GM23338 (cell line): ENCODE measurements at regions not wholly inside any gene's neighbourhood (a gene's known extent, or its start where the extent isn't known, plus 50 kb on each side); places are given as distances from the start of the nearest gene placed in this dataset.

Experiments
- ATAC-seq: fragments of 200-7000 bp; cut with Tn5 transposase; 3 replicates; pipeline ENCODE4 v1.9.1; 2020
- DNase-seq: peaks from one replicate; pipeline ENCODE4 v3.0.0-alpha.2; 2015; ENCODE audit warnings: low spot score
- H2AFZ ChIP-seq: fragments of 200-600 bp; sonication (generic); 2 replicates; pipeline ENCODE4 v1.8.0; 2016; ENCODE audit warnings: antibody characterized with exemption, mild to moderate bottlenecking, moderate library complexity
- H3F3A ChIP-seq: fragments of 200-600 bp; sonication (generic); replicated peaks from 2 replicates; pipeline ENCODE4 v1.8.0; 2017; ENCODE audit warnings: antibody characterized with exemption, mixed run types, low read depth
- H3K27ac ChIP-seq: fragments of 200-600 bp; sonication (generic); 2 replicates; pipeline ENCODE4 v1.6.1; 2016; ENCODE audit warnings: low read depth
- H3K27me3 ChIP-seq: fragments of 200-600 bp; sonication (generic); 2 replicates; pipeline ENCODE4 v1.8.0; 2016; ENCODE audit warnings: mild to moderate bottlenecking, mixed run types, moderate library complexity; ENCODE audit not compliant: insufficient read depth
- H3K36me3 ChIP-seq: fragments of 200-600 bp; sonication (generic); 2 replicates; pipeline ENCODE4 v1.8.0; 2016; ENCODE audit warnings: mild to moderate bottlenecking; ENCODE audit not compliant: insufficient read depth
- H3K4me1 ChIP-seq: fragments of 200-600 bp; sonication (generic); 2 replicates; pipeline ENCODE4 v1.8.0; 2016; ENCODE audit warnings: mild to moderate bottlenecking, moderate library complexity; ENCODE audit not compliant: insufficient read depth
- H3K4me2 ChIP-seq: fragments of 200-600 bp; sonication (generic); 2 replicates; pipeline ENCODE4 v1.7.1; 2017; ENCODE audit warnings: mixed run types
- H3K4me3 ChIP-seq: fragments of 200-600 bp; sonication (generic); 2 replicates; pipeline ENCODE4 v1.6.1; 2016; ENCODE audit warnings: mixed run types
- H3K79me2 ChIP-seq: fragments of 200-600 bp; sonication (generic); replicated peaks from 2 replicates; pipeline ENCODE4 v1.8.0; 2017; ENCODE audit warnings: mild to moderate bottlenecking; ENCODE audit not compliant: insufficient read depth
- H3K9me2 ChIP-seq: fragments of 200-600 bp; sonication (generic); 2 replicates; pipeline ENCODE4 v1.8.0; 2017; ENCODE audit not compliant: insufficient read depth
- H4K20me1 ChIP-seq: fragments of 200-600 bp; sonication (generic); replicated peaks from 2 replicates; pipeline ENCODE4 v1.8.0; 2017; ENCODE audit warnings: mild to moderate bottlenecking; ENCODE audit not compliant: insufficient read depth
- H3K27ac Mint-ChIP-seq: 2 replicates; pipeline ENCODE4 v1.8.0; 2020; ENCODE audit warnings: inconsistent platforms, mild to moderate bottlenecking, moderate library complexity, mixed read lengths
- H3K27me3 Mint-ChIP-seq: 3 replicates; pipeline ENCODE4 v1.8.0; 2022; ENCODE audit warnings: low read depth, mild to moderate bottlenecking, moderate library complexity, mixed read lengths, inconsistent platforms; ENCODE audit not compliant: insufficient read depth, poor library complexity
- H3K36me3 Mint-ChIP-seq: 3 replicates; pipeline ENCODE4 v1.8.0; 2021; ENCODE audit warnings: low read depth, mild to moderate bottlenecking, inconsistent platforms, moderate library complexity, mixed read lengths
- H3K4me1 Mint-ChIP-seq: 3 replicates; pipeline ENCODE4 v1.8.0; 2020; ENCODE audit warnings: mild to moderate bottlenecking, inconsistent platforms, mixed read lengths
- H3K4me3 Mint-ChIP-seq: 3 replicates; pipeline ENCODE4 v1.8.0; 2021; ENCODE audit warnings: moderate library complexity, mild to moderate bottlenecking, inconsistent platforms, mixed read lengths
- H3K9me3 Mint-ChIP-seq: 3 replicates; pipeline ENCODE4 v1.8.0; 2020; ENCODE audit warnings: moderate library complexity, mild to moderate bottlenecking, inconsistent platforms, mixed read lengths
- CREB1 ChIP-seq: fragments of 250-450 bp; sonication (Bioruptor Pico); IDR thresholded peaks from 2 replicates; pipeline ENCODE4 v1.5.0; 2020; ENCODE audit warnings: low read depth, mild to moderate bottlenecking, moderate library complexity
- CTCF ChIP-seq, 2 experiments: fragments of 200-600 bp in 1 of 2; sonication (generic) in 1 of 2; conservative IDR thresholded peaks; 2 replicates each; pipeline versions ENCODE4 v1.5.1 to v1.6.1; 2016 to 2017; ENCODE audit warnings: antibody characterized with exemption in 2 of 2, low read depth in 2 of 2, mild to moderate bottlenecking in 2 of 2, moderate library complexity in 1 of 2
- EZH2phosphoT487 ChIP-seq: fragments of 200-600 bp; sonication (generic); IDR thresholded peaks from one replicate; pipeline ENCODE4 v1.8.1; 2018; ENCODE audit warnings: antibody characterized with exemption; ENCODE audit not compliant: unreplicated experiment
- NANOG ChIP-seq: IDR thresholded peaks from 2 replicates; pipeline ENCODE4 v1.6.1; 2016; ENCODE audit warnings: antibody characterized with exemption, borderline replicate concordance
- POLR2AphosphoS5 ChIP-seq: IDR thresholded peaks from 2 replicates; pipeline ENCODE4 v1.6.1; 2016; ENCODE audit warnings: antibody characterized with exemption, low read depth
- REST ChIP-seq: IDR thresholded peaks from one replicate; pipeline ENCODE4 v1.6.1; 2018; ENCODE audit warnings: antibody characterized with exemption; ENCODE audit not compliant: unreplicated experiment
- STAT1 ChIP-seq: IDR thresholded peaks from one replicate; pipeline ENCODE4 v1.6.1; 2016; ENCODE audit warnings: antibody characterized with exemption; ENCODE audit not compliant: unreplicated experiment
- ZNF114 ChIP-seq: fragments of 250-450 bp; sonication (Bioruptor Pico); IDR thresholded peaks from 2 replicates; pipeline ENCODE4 v1.5.0; 2020; ENCODE audit warnings: mild to moderate bottlenecking, moderate library complexity
- ZNF331 ChIP-seq: fragments of 250-450 bp; sonication (Bioruptor Pico); IDR thresholded peaks from 2 replicates; pipeline ENCODE4 v1.5.0; 2020; ENCODE audit warnings: low read depth, mild to moderate bottlenecking, moderate library complexity
- TF ChIP-seq, protein P1 (sequence below): fragments of 250-450 bp; sonication (Bioruptor Pico); IDR thresholded peaks from 2 replicates; pipeline ENCODE4 v1.5.0; 2020; ENCODE audit warnings: mild to moderate bottlenecking, moderate library complexity
- TF ChIP-seq, protein P2 (sequence below): IDR thresholded peaks from 2 replicates; pipeline ENCODE4 v1.6.1; 2016; ENCODE audit warnings: antibody characterized with exemption

DNA sequence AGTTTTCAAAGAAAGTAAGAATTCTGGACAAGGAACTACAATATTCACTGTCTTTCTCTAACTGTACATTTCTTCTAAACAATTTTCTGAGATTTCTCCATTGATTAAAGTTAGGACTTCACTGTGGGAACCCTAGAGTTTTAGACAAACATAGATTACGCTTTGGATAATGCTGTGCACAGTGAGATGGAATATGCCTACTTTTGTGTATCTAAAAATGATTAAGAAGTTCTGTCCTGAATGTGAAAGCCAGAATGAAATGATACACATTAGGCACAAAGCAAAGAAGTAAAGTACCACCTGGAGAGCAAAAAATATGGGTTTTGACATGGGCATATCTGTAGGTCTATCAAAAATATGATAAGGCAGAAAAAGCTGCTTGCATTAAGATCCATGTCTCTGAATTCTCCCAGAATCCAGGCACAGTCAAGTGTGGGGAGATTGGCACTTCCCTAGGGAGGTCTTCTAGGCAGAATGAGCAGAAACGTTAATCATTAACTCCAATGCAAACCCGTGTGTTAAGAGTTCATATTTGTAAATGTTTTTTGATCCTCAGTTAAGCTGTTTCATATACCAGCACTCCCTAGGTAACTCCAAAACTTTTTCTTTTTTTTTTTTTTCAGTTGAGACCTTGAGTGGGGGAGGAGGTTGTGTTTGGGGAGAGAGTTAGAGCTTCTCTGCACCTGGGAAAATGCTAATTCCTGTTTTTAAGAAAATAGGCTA, 467.1 kb downstream of the LMO4 start:
- H3K4me1 Mint-ChIP-seq: peaks cover 12% of the 10 kb centered on the region
- no peak for DNase-seq
- Histone ChIP-seq H2AFZ (no peak overlapping the region), H3K36me3 (no peaks in the 10 kb centered on the region), H3K79me2 (no peaks in the 10 kb centered on the region), H3K27ac (no peak overlapping the region), H3F3A (no peaks in the 10 kb centered on the region), H3K9me2 (peaks cover 12% of the 10 kb centered on the region), H3K4me1 (no peaks in the 10 kb centered on the region), H3K4me3 (no peak overlapping the region), H4K20me1 (no peaks in the 10 kb centered on the region), H3K27me3 (no peaks in the 10 kb centered on the region), H3K4me2 (no peak overlapping the region)
- no peak overlapping the region for H3K4me3 Mint-ChIP-seq
- H3K27ac Mint-ChIP-seq: no peak overlapping the region
- H3K9me3 Mint-ChIP-seq: peaks cover 1% of the 10 kb centered on the region; the same call in 1 of the 3 replicates
- ATAC-seq: no peak
- peaks cover 1% of the 10 kb centered on the region for H3K27me3 Mint-ChIP-seq
- TF ChIP-seq CREB1 (CRISPR knock-in tag) (no peak), EZH2phosphoT487 (no peak), NANOG (no peak), REST (no peak), CTCF (conservative IDR thresholded peaks at IDR 0.05; ENCODE audit: low read depth in 2 of 2) (no peak), POLR2AphosphoS5 (no peak), STAT1 (no peak), ZNF331 (CRISPR knock-in tag) (no peak), ZNF114 (no peak)
- TF ChIP-seq, protein P1, sequence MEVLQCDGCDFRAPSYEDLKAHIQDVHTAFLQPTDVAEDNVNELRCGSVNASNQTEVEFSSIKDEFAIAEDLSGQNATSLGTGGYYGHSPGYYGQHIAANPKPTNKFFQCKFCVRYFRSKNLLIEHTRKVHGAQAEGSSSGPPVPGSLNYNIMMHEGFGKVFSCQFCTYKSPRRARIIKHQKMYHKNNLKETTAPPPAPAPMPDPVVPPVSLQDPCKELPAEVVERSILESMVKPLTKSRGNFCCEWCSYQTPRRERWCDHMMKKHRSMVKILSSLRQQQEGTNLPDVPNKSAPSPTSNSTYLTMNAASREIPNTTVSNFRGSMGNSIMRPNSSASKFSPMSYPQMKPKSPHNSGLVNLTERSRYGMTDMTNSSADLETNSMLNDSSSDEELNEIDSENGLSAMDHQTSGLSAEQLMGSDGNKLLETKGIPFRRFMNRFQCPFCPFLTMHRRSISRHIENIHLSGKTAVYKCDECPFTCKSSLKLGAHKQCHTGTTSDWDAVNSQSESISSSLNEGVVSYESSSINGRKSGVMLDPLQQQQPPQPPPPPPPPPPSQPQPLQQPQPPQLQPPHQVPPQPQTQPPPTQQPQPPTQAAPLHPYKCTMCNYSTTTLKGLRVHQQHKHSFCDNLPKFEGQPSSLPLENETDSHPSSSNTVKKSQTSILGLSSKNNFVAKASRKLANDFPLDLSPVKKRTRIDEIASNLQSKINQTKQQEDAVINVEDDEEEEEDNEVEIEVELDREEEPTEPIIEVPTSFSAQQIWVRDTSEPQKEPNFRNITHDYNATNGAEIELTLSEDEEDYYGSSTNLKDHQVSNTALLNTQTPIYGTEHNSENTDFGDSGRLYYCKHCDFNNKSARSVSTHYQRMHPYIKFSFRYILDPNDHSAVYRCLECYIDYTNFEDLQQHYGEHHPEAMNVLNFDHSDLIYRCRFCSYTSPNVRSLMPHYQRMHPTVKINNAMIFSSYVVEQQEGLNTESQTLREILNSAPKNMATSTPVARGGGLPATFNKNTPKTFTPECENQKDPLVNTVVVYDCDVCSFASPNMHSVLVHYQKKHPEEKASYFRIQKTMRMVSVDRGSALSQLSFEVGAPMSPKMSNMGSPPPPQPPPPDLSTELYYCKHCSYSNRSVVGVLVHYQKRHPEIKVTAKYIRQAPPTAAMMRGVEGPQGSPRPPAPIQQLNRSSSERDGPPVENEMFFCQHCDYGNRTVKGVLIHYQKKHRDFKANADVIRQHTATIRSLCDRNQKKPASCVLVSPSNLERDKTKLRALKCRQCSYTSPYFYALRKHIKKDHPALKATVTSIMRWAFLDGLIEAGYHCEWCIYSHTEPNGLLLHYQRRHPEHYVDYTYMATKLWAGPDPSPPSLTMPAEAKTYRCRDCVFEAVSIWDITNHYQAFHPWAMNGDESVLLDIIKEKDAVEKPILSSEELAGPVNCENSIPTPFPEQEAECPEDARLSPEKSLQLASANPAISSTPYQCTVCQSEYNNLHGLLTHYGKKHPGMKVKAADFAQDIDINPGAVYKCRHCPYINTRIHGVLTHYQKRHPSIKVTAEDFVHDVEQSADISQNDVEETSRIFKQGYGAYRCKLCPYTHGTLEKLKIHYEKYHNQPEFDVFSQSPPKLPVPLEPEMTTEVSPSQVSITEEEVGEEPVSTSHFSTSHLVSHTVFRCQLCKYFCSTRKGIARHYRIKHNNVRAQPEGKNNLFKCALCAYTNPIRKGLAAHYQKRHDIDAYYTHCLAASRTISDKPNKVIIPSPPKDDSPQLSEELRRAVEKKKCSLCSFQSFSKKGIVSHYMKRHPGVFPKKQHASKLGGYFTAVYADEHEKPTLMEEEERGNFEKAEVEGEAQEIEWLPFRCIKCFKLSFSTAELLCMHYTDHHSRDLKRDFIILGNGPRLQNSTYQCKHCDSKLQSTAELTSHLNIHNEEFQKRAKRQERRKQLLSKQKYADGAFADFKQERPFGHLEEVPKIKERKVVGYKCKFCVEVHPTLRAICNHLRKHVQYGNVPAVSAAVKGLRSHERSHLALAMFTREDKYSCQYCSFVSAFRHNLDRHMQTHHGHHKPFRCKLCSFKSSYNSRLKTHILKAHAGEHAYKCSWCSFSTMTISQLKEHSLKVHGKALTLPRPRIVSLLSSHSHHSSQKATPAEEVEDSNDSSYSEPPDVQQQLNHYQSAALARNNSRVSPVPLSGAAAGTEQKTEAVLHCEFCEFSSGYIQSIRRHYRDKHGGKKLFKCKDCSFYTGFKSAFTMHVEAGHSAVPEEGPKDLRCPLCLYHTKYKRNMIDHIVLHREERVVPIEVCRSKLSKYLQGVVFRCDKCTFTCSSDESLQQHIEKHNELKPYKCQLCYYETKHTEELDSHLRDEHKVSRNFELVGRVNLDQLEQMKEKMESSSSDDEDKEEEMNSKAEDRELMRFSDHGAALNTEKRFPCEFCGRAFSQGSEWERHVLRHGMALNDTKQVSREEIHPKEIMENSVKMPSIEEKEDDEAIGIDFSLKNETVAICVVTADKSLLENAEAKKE (CRISPR knock-in tag): no peak
- TF ChIP-seq, protein P2, sequence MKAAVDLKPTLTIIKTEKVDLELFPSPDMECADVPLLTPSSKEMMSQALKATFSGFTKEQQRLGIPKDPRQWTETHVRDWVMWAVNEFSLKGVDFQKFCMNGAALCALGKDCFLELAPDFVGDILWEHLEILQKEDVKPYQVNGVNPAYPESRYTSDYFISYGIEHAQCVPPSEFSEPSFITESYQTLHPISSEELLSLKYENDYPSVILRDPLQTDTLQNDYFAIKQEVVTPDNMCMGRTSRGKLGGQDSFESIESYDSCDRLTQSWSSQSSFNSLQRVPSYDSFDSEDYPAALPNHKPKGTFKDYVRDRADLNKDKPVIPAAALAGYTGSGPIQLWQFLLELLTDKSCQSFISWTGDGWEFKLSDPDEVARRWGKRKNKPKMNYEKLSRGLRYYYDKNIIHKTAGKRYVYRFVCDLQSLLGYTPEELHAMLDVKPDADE: no peak
- H3K36me3 Mint-ChIP-seq: no peaks in the 10 kb centered on the region
